Mucosa of descending colon (tissue), 3 donors: ENCODE measurements at regions not wholly inside any gene's neighbourhood (a gene's known extent, or its start where the extent isn't known, plus 50 kb on each side); places are given as distances from the start of the nearest gene placed in this dataset.

Experiments used
- ATAC-seq: fragments of 200-7000 bp; cut with Tn5 transposase; one replicate; pipeline ENCODE4 v1.9.1; 2020; ENCODE audit warnings: mild to moderate bottlenecking, moderate library complexity
- DNase-seq, 3 donors: peaks; one replicate each; pipeline ENCODE4 v3.0.0-alpha.2; 2020
- H3K36me3 ChIP-seq: fragments of 200-600 bp; one replicate; pipeline ENCODE4 v1.8.0; 2021; ENCODE audit warnings: low read depth, mild to moderate bottlenecking
- H3K4me1 ChIP-seq: fragments of 200-600 bp; one replicate; pipeline ENCODE4 v1.8.0; 2021; ENCODE audit warnings: low read depth, mild to moderate bottlenecking
- H3K4me3 ChIP-seq: fragments of 200-600 bp; one replicate; pipeline ENCODE4 v1.8.0; 2021; ENCODE audit warnings: mild to moderate bottlenecking
- H3K9me3 ChIP-seq: fragments of 200-600 bp; one replicate; pipeline ENCODE4 v1.8.0; 2021; ENCODE audit warnings: mild to moderate bottlenecking
- CTCF ChIP-seq: fragments of 200-600 bp; IDR thresholded peaks from one replicate; pipeline ENCODE4 v1.8.0; 2022; ENCODE audit warnings: antibody characterized with exemption, mild to moderate bottlenecking
- intact Hi-C, 2 donors: fragments of 100-400 bp; cut with DNase I in 1 of 2; cut with micrococcal nuclease in 1 of 2; formaldehyde crosslinking; loops; one replicate each; pipeline versions ENCODE4 v1.11.0 to v1.11.1; 2022; cut with DNase I, micrococcal nuclease
- donor health status: DM: no; HTN: no; CAD: no; lungs with moderate emphysema.
- donor health status: DM: no; HTN: no; CAD: no.
- donor health status: DM: no; HTN: yes; CAD: no.

GRCh38 chr12:125201090-125201489, 135.9 kb downstream of the AACS start:
- Histone ChIP-seq H3K9me3 (no peaks in the 10 kb centered on the region), H3K4me1 (no peaks in the 10 kb centered on the region), H3K4me3 (no peak overlapping the region), H3K36me3 (no peaks in the 10 kb centered on the region)
- ATAC-seq (no peak), DNase-seq (no peak)
- TF ChIP-seq CTCF: no peak
- intact Hi-C loops: no loop called here

- no peak for TF ChIP-seq CTCF
- Histone ChIP-seq H3K4me3 (no peak overlapping the region), H3K4me1 (no peaks in the 10 kb centered on the region), H3K36me3 (no peaks in the 10 kb centered on the region), H3K9me3 (no peaks in the 10 kb centered on the region)
- intact Hi-C loops: no loop called here
- DNase-seq: no peak
- no peak for ATAC-seq
These were observed 136.7 kb downstream of the AACS start for GRCh38 chr12:125201940-125202339.

GRCh38 chr12:125202421-125202820, 137.2 kb downstream of the AACS start:
- intact Hi-C loops: no loop called here
- TF ChIP-seq CTCF: no peak
- DNase-seq: no peak

GRCh38 chr12:125203145-125203765, 138.0 kb downstream of the AACS start:
- DNase-seq (peak in 1 of 3 donors; percentile 19), ATAC-seq (peak; percentile 35)
- Histone ChIP-seq H3K4me3 (no peak overlapping the region), H3K4me1 (no peaks in the 10 kb centered on the region), H3K36me3 (no peaks in the 10 kb centered on the region), H3K9me3 (no peaks in the 10 kb centered on the region)
- no peak for TF ChIP-seq CTCF
- intact Hi-C loops: no loop called here

More at GRCh38 chr12:125202421-125202820, 137.2 kb downstream of the AACS start:
- Histone ChIP-seq H3K36me3 (no peaks in the 10 kb centered on the region), H3K4me1 (no peaks in the 10 kb centered on the region), H3K4me3 (no peak overlapping the region), H3K9me3 (no peaks in the 10 kb centered on the region)
- ATAC-seq: no peak

GRCh38 chr12:125205386-125205785, 140.2 kb downstream of the AACS start:
- ATAC-seq (no peak), DNase-seq (no peak)
- no peaks in the 10 kb centered on the region for H3K4me1 ChIP-seq
- no peak overlapping the region for H3K4me3 ChIP-seq
- no peaks in the 10 kb centered on the region for H3K36me3 ChIP-seq
- intact Hi-C loops: no loop called here
- no peak for TF ChIP-seq CTCF
- H3K9me3 ChIP-seq: no peaks in the 10 kb centered on the region

- ATAC-seq: no peak
- no peaks in the 10 kb centered on the region for H3K36me3 ChIP-seq
- intact Hi-C loops: no loop called here
- no peaks in the 10 kb centered on the region for H3K9me3 ChIP-seq
- no peaks in the 10 kb centered on the region for H3K4me1 ChIP-seq
- no peak for DNase-seq
- TF ChIP-seq CTCF: no peak
- H3K4me3 ChIP-seq: no peak overlapping the region
These were observed 141.5 kb downstream of the AACS start for GRCh38 chr12:125206711-125207110.
